SU-DHL-6 (cell line): ENCODE measurements at regions not wholly inside any gene's neighbourhood (a gene's known extent, or its start where the extent isn't known, plus 50 kb on each side); places are given as distances from the start of the nearest gene placed in this dataset.

Experiments
- H2AFZ ChIP-seq: fragments of 200-600 bp; sonication (generic); 2 replicates; pipeline ENCODE4 v1.6.1; 2014; ENCODE audit warnings: low read depth, mild to moderate bottlenecking, moderate library complexity, mixed read lengths, antibody characterized with exemption, low read length; ENCODE audit not compliant: severe bottlenecking
- H3F3A ChIP-seq: fragments of 200-600 bp; shearing (Covaris generic); 2 replicates; pipeline ENCODE4 v1.6.0; 2016; ENCODE audit warnings: antibody characterized with exemption, mild to moderate bottlenecking; ENCODE audit not compliant: insufficient read depth
- H3K27ac ChIP-seq: fragments of 200-600 bp; sonication (generic); 2 replicates; pipeline ENCODE4 v1.5.1; 2016; ENCODE audit warnings: low read depth, mild to moderate bottlenecking, low read length, moderate library complexity, mixed read lengths
- H3K27me3 ChIP-seq: fragments of 200-600 bp; sonication (generic), shearing (Covaris generic); 2 replicates; pipeline ENCODE4 v1.6.0; 2014; ENCODE audit warnings: mild to moderate bottlenecking, low read length
- H3K36me3 ChIP-seq: fragments of 200-600 bp; sonication (generic); 2 replicates; pipeline ENCODE4 v1.6.1; 2014; ENCODE audit warnings: mild to moderate bottlenecking, low read length, mixed read lengths
- H3K4me2 ChIP-seq: fragments of 300-600, 200-600 bp; shearing (Covaris generic), sonication (generic); 2 replicates; pipeline ENCODE4 v1.6.0; 2014; ENCODE audit warnings: low read length, low read depth, mild to moderate bottlenecking; ENCODE audit not compliant: poor library complexity, severe bottlenecking
- H3K4me3 ChIP-seq: fragments of 200-600 bp; sonication (generic); 2 replicates; pipeline ENCODE4 v1.5.1; 2014; ENCODE audit warnings: antibody characterized with exemption, low read length, mild to moderate bottlenecking, mixed read lengths; ENCODE audit not compliant: insufficient read depth, poor library complexity, severe bottlenecking
- H3K79me2 ChIP-seq: fragments of 200-600 bp; sonication (generic); 2 replicates; pipeline ENCODE4 v1.6.1; 2014; ENCODE audit warnings: mild to moderate bottlenecking, low read length, moderate library complexity; ENCODE audit not compliant: insufficient read depth
- H3K9ac ChIP-seq: fragments of 200-600 bp; sonication (generic); 2 replicates; pipeline ENCODE4 v1.7.0; 2014; ENCODE audit warnings: mild to moderate bottlenecking, low read length
- H3K9me2 ChIP-seq: fragments of 200-600 bp; sonication (generic); replicated peaks from 2 replicates; pipeline ENCODE4 v1.6.1; 2014; ENCODE audit warnings: low read length; ENCODE audit not compliant: insufficient read depth
- H3K9me3 ChIP-seq: fragments of 200-600 bp; sonication (generic); 2 replicates; pipeline ENCODE4 v1.6.1; 2014; ENCODE audit warnings: low read length, mixed read lengths; ENCODE audit not compliant: insufficient read depth
- H4K20me1 ChIP-seq: fragments of 200-600 bp; sonication (generic); 2 replicates; pipeline ENCODE4 v1.6.1; 2014; ENCODE audit warnings: low read depth, mild to moderate bottlenecking, antibody characterized with exemption, low read length, moderate library complexity, mixed read lengths
- EZH2phosphoT487 ChIP-seq: fragments of 200-600 bp; sonication (generic), shearing (Covaris generic); conservative IDR thresholded peaks from 2 replicates; pipeline ENCODE4 v1.6.1; 2018; ENCODE audit warnings: mild to moderate bottlenecking, antibody characterized with exemption, low read length, moderate library complexity, mixed read lengths
- TF ChIP-seq, protein P1 (sequence below): fragments of 200-600 bp; sonication (generic); IDR thresholded peaks from one replicate; pipeline ENCODE4 v1.5.1; 2017; ENCODE audit warnings: antibody characterized with exemption, mild to moderate bottlenecking, low read length, moderate library complexity; ENCODE audit not compliant: insufficient read depth, poor library complexity, severe bottlenecking

DNA sequence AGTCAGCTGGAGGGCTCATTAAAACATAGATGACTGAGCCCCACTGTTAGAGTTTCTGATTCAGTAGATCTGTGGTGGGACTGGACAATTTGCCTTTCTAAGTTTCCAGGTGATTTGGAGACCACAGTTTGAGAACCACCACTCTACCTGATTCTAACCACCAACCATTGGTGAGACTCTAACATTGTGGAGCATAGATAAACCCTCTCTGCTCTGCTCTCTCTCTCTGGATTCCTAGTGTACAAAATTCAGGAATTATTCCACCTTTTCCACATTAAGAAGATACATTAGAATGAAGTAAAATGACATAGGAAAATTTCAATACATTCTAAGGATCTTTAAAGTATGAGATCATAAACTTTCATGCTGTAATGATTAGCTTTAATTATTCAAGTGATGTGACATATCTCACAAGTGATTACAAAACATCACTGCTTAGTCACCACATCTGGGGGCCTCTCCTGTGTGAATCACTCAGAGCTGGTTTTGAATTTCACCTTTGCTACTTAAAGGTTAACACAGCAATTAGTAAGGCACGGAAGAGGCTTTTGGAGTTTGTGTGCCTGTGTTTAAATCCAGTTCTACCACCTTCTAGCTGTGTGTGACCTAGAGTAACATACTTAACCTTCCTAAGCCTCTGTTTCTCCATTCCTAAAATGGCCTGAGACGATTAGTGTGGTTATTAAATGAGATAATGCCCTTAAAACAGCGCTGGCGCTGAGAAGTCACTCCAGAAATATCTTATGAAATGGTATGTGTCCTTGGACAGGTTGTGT lies 78.5 kb upstream of the NBEA start:
- Histone ChIP-seq H3K9ac (no peak overlapping the region), H3K9me3 (no peaks in the 10 kb centered on the region), H3K79me2 (no peaks in the 10 kb centered on the region), H3K27me3 (no peaks in the 10 kb centered on the region), H3F3A (no peaks in the 10 kb centered on the region), H2AFZ (no peak overlapping the region), H3K27ac (no peak overlapping the region), H3K9me2 (no peaks in the 10 kb centered on the region), H3K4me3 (no peak overlapping the region), H3K4me2 (no peak overlapping the region), H3K36me3 (no peaks in the 10 kb centered on the region), H4K20me1 (no peaks in the 10 kb centered on the region)
- TF ChIP-seq EZH2phosphoT487, result no peak
- TF ChIP-seq, protein P1, sequence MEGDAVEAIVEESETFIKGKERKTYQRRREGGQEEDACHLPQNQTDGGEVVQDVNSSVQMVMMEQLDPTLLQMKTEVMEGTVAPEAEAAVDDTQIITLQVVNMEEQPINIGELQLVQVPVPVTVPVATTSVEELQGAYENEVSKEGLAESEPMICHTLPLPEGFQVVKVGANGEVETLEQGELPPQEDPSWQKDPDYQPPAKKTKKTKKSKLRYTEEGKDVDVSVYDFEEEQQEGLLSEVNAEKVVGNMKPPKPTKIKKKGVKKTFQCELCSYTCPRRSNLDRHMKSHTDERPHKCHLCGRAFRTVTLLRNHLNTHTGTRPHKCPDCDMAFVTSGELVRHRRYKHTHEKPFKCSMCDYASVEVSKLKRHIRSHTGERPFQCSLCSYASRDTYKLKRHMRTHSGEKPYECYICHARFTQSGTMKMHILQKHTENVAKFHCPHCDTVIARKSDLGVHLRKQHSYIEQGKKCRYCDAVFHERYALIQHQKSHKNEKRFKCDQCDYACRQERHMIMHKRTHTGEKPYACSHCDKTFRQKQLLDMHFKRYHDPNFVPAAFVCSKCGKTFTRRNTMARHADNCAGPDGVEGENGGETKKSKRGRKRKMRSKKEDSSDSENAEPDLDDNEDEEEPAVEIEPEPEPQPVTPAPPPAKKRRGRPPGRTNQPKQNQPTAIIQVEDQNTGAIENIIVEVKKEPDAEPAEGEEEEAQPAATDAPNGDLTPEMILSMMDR, result no peak

DNA sequence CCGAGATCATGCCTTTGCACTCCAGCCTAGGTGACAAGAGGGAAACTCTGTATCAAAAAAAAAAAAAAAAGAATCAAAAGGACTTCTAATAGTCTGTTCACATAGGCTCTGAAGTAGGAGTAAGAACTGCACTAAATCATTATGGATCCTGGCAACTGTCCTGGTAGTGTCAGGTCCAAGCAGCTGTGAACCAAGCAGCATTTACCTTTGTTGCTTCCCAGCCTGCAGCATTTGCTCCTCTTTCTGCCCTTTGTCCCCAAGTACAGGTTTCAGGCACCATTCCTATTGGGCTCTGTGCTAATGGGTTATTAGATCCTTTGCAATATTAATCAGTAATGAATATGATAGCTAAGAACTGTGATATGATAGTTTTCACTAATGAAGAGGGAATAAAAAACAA lies 77.4 kb upstream of the NBEA start:
- Histone ChIP-seq H3K36me3 (no peaks in the 10 kb centered on the region), H3K4me2 (no peak overlapping the region), H3K27ac (no peak overlapping the region), H3K4me3 (no peak overlapping the region), H3F3A (no peaks in the 10 kb centered on the region), H3K27me3 (no peaks in the 10 kb centered on the region), H3K9me2 (no peaks in the 10 kb centered on the region), H3K9me3 (no peaks in the 10 kb centered on the region), H3K9ac (no peak overlapping the region), H2AFZ (no peak overlapping the region), H3K79me2 (no peaks in the 10 kb centered on the region), H4K20me1 (no peaks in the 10 kb centered on the region)
- TF ChIP-seq, protein P1, result no peak

DNA sequence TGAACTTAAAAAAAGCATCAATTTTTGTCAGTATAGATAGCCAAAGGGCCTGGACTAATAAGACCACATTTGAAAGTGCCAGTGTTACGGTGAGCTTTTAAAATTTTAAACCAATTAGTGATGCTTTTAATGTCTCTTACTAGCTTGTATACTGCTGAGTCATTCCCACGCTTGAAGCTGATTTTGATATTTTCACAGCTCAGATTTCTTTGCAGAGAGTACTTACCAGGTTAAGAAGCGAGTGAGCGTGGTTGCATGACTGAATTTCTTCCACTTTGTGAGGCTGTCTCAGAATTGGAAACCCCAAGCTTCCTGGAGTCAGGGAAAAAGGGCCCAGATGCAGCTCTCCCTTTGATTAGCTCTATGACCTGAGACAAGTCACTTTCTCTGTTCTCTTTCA lies 74.5 kb upstream of the NBEA start:
- Histone ChIP-seq H3K9me3 (no peaks in the 10 kb centered on the region), H2AFZ (no peak overlapping the region), H3K79me2 (no peaks in the 10 kb centered on the region), H3K9me2 (no peaks in the 10 kb centered on the region), H3K36me3 (no peaks in the 10 kb centered on the region), H3F3A (no peaks in the 10 kb centered on the region), H3K4me2 (no peak overlapping the region), H3K9ac (no peak overlapping the region), H3K27me3 (no peaks in the 10 kb centered on the region), H3K27ac (no peak overlapping the region), H4K20me1 (no peaks in the 10 kb centered on the region), H3K4me3 (no peak overlapping the region)
- TF ChIP-seq EZH2phosphoT487, result no peak
- TF ChIP-seq, protein P1, result no peak
